ENCODE measurements at regions not wholly inside any gene's neighbourhood (a gene's known extent, or its start where the extent isn't known, plus 50 kb on each side); places are given as distances from the start of the nearest gene placed in this dataset.

DNA sequence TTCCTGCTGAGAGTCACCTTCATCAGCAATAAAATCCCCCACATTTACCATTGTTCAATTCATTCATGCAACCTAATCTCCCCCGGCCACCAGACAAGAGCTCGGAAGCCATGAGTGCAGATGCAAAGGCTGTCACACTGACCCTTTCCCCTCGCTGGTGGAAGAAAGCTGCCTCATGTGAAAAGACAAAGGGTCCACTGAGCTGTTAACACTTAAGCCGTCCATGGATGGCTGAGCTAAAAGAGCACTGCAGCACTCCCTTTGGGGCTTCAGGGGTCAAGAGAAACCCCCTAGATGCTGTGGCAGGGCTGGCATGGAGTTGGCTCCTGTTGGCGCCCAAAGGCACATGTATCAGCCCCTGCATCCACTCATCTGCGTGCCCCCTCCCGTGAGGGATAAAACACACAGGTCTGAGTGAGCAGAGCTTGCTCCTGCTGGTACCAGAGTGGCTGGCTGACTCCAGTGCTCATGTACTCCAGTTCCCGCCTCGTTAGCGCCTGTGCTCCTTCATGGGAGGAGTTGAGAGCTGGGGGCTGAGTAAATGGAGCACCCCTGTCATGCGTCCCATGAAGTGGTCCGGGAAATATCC is 216.5 kb downstream of the PDHA2 start:
- Histone ChIP-seq H3K4me3 (ENCODE audit: low read length in 2 of 2) (no peak overlapping the region), H3K4me2 (ENCODE audit: insufficient read depth, low read length, poor library complexity, severe bottlenecking) (no peak overlapping the region), H2AFZ (ENCODE audit: low read length) (peak overlapping the region; percentile 68), H3K14ac (ENCODE audit: low read length) (no peak overlapping the region), H3K9me3 (replicated peaks in 1 of 2; ENCODE audit: control insufficient read depth in 2 of 2, insufficient read depth in 1 of 2, low read depth in 1 of 2, low read length in 2 of 2) (no peaks in the 10 kb centered on the region), H3K4ac (ENCODE audit: low read length) (no peak overlapping the region), H3K23ac (ENCODE audit: low read depth, low read length, poor library complexity) (no peak overlapping the region), H2BK120ac (ENCODE audit: low read depth, low read length) (no peak overlapping the region), H2BK5ac (ENCODE audit: low read length) (no peak overlapping the region), H3K36me3 (replicated peaks in 1 of 2; ENCODE audit: control insufficient read depth in 2 of 2, insufficient read depth in 2 of 2, low read length in 2 of 2) (no peaks in the 10 kb centered on the region), H3K27me3 (ENCODE audit: control insufficient read depth in 3 of 3, insufficient read depth in 3 of 3, low read depth in 1 of 3, low read length in 3 of 3) (no peaks in the 10 kb centered on the region), H3K18ac (ENCODE audit: low read length) (peak overlapping the region; percentile 76), H3K79me1 (ENCODE audit: low read depth, low read length) (no peaks in the 10 kb centered on the region), H2AK5ac (ENCODE audit: low read depth, low read length) (no peak overlapping the region), H4K91ac (ENCODE audit: low read depth, low read length, poor library complexity) (no peak overlapping the region), H2BK15ac (ENCODE audit: low read length) (no peak overlapping the region), H3K4me1 (ENCODE audit: control insufficient read depth in 2 of 2, insufficient read depth in 1 of 2, low read depth in 1 of 2, low read length in 2 of 2) (peaks cover 3 to 10% of the 10 kb centered on the region in 2 donors), H4K8ac (ENCODE audit: low read depth, low read length) (no peak overlapping the region), H3K9ac (ENCODE audit: low read depth, low read length, poor library complexity) (no peak overlapping the region), H3K27ac (replicated peaks; ENCODE audit: low read length) (peak overlapping the region; percentile 55), H2BK12ac (ENCODE audit: low read length) (no peak overlapping the region)
- WGBS, 2 donors (ENCODE audit: extremely low coverage in 2 of 2, insufficient read length in 2 of 2, insufficient replicate concordance in 1 of 2): no CpG with 5 or more reads among the region's 12 CpGs
- DNase-seq (ENCODE audit: low spot score): peak; percentile 68

DNA sequence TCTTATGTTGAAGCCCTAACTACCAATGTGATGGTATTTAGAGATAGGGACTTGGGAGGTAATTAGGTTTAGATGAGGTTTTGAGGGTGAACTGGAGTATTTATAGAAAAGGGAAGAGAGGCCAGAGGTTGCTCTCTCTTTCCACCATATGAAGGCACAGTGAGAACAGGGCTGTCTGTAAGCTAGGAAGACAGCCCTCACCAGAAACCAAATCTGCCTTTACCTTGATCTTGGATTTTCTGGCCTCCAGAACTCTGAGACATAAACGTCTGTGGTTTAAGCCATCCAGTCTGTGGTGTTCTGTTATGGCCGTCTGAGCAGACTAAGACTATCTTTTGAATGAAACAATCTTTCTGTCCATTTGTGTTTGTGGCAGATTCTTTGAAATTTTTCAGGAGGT is 223.7 kb downstream of the PDHA2 start:
- Histone ChIP-seq H2BK15ac (ENCODE audit: low read length) (no peak overlapping the region), H3K79me1 (ENCODE audit: low read depth, low read length) (no peaks in the 10 kb centered on the region), H2AK5ac (ENCODE audit: low read depth, low read length) (no peak overlapping the region), H2BK12ac (ENCODE audit: low read length) (no peak overlapping the region), H3K4me1 (ENCODE audit: control insufficient read depth in 2 of 2, insufficient read depth in 1 of 2, low read depth in 1 of 2, low read length in 2 of 2) (no peaks in the 10 kb centered on the region), H3K27ac (replicated peaks; ENCODE audit: low read length) (no peak overlapping the region), H3K23ac (ENCODE audit: low read depth, low read length, poor library complexity) (no peak overlapping the region), H3K14ac (ENCODE audit: low read length) (no peak overlapping the region), H3K36me3 (replicated peaks in 1 of 2; ENCODE audit: control insufficient read depth in 2 of 2, insufficient read depth in 2 of 2, low read length in 2 of 2) (no peaks in the 10 kb centered on the region), H2AFZ (ENCODE audit: low read length) (peak overlapping the region; percentile 57), H4K91ac (ENCODE audit: low read depth, low read length, poor library complexity) (no peak overlapping the region), H3K4ac (ENCODE audit: low read length) (no peak overlapping the region), H3K18ac (ENCODE audit: low read length) (no peak overlapping the region), H2BK5ac (ENCODE audit: low read length) (no peak overlapping the region), H3K9ac (ENCODE audit: low read depth, low read length, poor library complexity) (no peak overlapping the region), H2BK120ac (ENCODE audit: low read depth, low read length) (no peak overlapping the region), H4K8ac (ENCODE audit: low read depth, low read length) (no peak overlapping the region), H3K9me3 (replicated peaks in 1 of 2; ENCODE audit: control insufficient read depth in 2 of 2, insufficient read depth in 1 of 2, low read depth in 1 of 2, low read length in 2 of 2) (peaks cover 0 to 2% of the 10 kb centered on the region in 2 donors), H3K4me2 (ENCODE audit: insufficient read depth, low read length, poor library complexity, severe bottlenecking) (no peak overlapping the region), H3K27me3 (ENCODE audit: control insufficient read depth in 3 of 3, insufficient read depth in 3 of 3, low read depth in 1 of 3, low read length in 3 of 3) (no peaks in the 10 kb centered on the region), H3K4me3 (ENCODE audit: low read length in 2 of 2) (no peak overlapping the region)
- DNase-seq (ENCODE audit: low spot score): no peak
- WGBS, 2 donors (ENCODE audit: extremely low coverage in 2 of 2, insufficient read length in 2 of 2, insufficient replicate concordance in 1 of 2): no CpG with 5 or more reads among the region's 2 CpGs

DNA sequence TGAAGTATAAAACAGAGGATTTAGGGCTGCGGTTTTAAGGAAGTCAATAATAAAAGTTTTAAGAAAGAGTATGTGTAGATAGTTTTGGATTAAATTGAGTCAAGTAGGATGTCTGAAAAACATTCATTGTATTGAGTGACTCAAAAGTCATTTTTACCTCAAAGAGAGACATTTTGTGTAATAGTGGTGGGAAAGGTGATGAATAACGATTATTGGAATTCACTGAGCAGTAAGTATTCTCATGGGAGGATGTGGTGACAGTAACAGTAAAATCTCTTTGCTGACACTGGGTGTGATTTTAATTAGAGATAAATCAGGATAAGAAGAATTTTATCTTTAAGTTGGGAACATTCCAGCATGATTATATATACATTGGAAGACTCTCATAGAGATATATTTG is 233.6 kb downstream of the PDHA2 start:
- Histone ChIP-seq H3K27me3 (ENCODE audit: control insufficient read depth in 3 of 3, insufficient read depth in 3 of 3, low read depth in 1 of 3, low read length in 3 of 3) (no peaks in the 10 kb centered on the region), H2BK5ac (ENCODE audit: low read length) (no peak overlapping the region), H3K4me2 (ENCODE audit: insufficient read depth, low read length, poor library complexity, severe bottlenecking) (no peak overlapping the region), H3K9me3 (replicated peaks in 1 of 2; ENCODE audit: control insufficient read depth in 2 of 2, insufficient read depth in 1 of 2, low read depth in 1 of 2, low read length in 2 of 2) (no peaks in the 10 kb centered on the region), H2AFZ (ENCODE audit: low read length) (no peak overlapping the region), H3K4me1 (ENCODE audit: control insufficient read depth in 2 of 2, insufficient read depth in 1 of 2, low read depth in 1 of 2, low read length in 2 of 2) (no peaks in the 10 kb centered on the region), H3K27ac (replicated peaks; ENCODE audit: low read length) (no peak overlapping the region), H3K9ac (ENCODE audit: low read depth, low read length, poor library complexity) (no peak overlapping the region), H3K18ac (ENCODE audit: low read length) (no peak overlapping the region), H2BK15ac (ENCODE audit: low read length) (no peak overlapping the region), H3K14ac (ENCODE audit: low read length) (no peak overlapping the region), H3K4ac (ENCODE audit: low read length) (no peak overlapping the region), H3K36me3 (replicated peaks in 1 of 2; ENCODE audit: control insufficient read depth in 2 of 2, insufficient read depth in 2 of 2, low read length in 2 of 2) (no peaks in the 10 kb centered on the region), H4K8ac (ENCODE audit: low read depth, low read length) (no peak overlapping the region), H3K79me1 (ENCODE audit: low read depth, low read length) (no peaks in the 10 kb centered on the region), H2AK5ac (ENCODE audit: low read depth, low read length) (no peak overlapping the region), H2BK12ac (ENCODE audit: low read length) (no peak overlapping the region), H3K4me3 (ENCODE audit: low read length in 2 of 2) (no peak overlapping the region), H2BK120ac (ENCODE audit: low read depth, low read length) (no peak overlapping the region), H3K23ac (ENCODE audit: low read depth, low read length, poor library complexity) (no peak overlapping the region), H4K91ac (ENCODE audit: low read depth, low read length, poor library complexity) (no peak overlapping the region)
- no peak for DNase-seq (ENCODE audit: low spot score)
- WGBS, 2 donors (ENCODE audit: extremely low coverage in 2 of 2, insufficient read length in 2 of 2, insufficient replicate concordance in 1 of 2): 100% methylated on average over 1 of the region's 2 CpGs

DNA sequence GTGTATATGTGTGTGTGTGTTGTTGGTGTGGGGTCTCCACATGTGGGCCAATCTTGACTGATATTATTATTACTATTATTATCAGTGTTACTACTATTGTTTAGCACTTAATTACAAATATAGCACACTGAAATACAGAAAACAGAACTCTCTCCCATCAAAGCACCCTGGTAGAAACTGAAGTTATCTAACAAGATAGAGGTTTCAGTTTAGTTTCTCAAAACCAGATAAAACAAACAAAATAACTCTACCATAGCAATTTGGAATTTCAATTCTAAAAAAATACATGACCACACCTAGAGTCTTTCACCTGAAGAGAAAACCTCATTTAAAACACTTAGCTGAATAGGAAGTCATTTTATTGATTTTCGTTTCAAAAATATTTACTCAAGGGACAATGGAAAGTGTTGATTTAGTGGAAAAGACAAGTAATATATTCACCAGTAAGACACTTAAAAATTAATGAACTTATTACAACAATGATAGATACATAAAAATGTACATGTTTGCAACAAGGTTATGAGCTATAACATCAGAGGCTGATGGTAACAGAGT is 252.3 kb downstream of the PDHA2 start:
- no peaks in the 10 kb centered on the region for H3K27me3 ChIP-seq (ENCODE audit: control insufficient read depth in 3 of 3, insufficient read depth in 3 of 3, low read depth in 1 of 3, low read length in 3 of 3)
- DNase-seq (ENCODE audit: low spot score): no peak
- H3K23ac ChIP-seq (ENCODE audit: low read depth, low read length, poor library complexity): no peak overlapping the region
- no peak overlapping the region for H3K9ac ChIP-seq (ENCODE audit: low read depth, low read length, poor library complexity)
- no peak overlapping the region for H2AK5ac ChIP-seq (ENCODE audit: low read depth, low read length)
- no peak overlapping the region for H3K4me2 ChIP-seq (ENCODE audit: insufficient read depth, low read length, poor library complexity, severe bottlenecking)
- no peak overlapping the region for H3K4ac ChIP-seq (ENCODE audit: low read length)
- H2BK15ac ChIP-seq (ENCODE audit: low read length): no peak overlapping the region
- no peak overlapping the region for H4K91ac ChIP-seq (ENCODE audit: low read depth, low read length, poor library complexity)
- no peak overlapping the region for H3K27ac ChIP-seq (replicated peaks; ENCODE audit: low read length)
- whole genome bisulfite sequencing, 2 donors (ENCODE audit: extremely low coverage in 2 of 2, insufficient read length in 2 of 2, insufficient replicate concordance in 1 of 2): no CpG with 5 or more reads among the region's 1 CpG
- H3K4me1 ChIP-seq (ENCODE audit: control insufficient read depth in 2 of 2, insufficient read depth in 1 of 2, low read depth in 1 of 2, low read length in 2 of 2): peaks cover 0 to under 1% of the 10 kb centered on the region in 2 donors
- no peak overlapping the region for H2AFZ ChIP-seq (ENCODE audit: low read length)
- H3K79me1 ChIP-seq (ENCODE audit: low read depth, low read length): no peaks in the 10 kb centered on the region
- no peak overlapping the region for H2BK5ac ChIP-seq (ENCODE audit: low read length)
- no peaks in the 10 kb centered on the region for H3K9me3 ChIP-seq (replicated peaks in 1 of 2; ENCODE audit: control insufficient read depth in 2 of 2, insufficient read depth in 1 of 2, low read depth in 1 of 2, low read length in 2 of 2)
- no peak overlapping the region for H2BK120ac ChIP-seq (ENCODE audit: low read depth, low read length)
- no peak overlapping the region for H3K14ac ChIP-seq (ENCODE audit: low read length)
- no peak overlapping the region for H2BK12ac ChIP-seq (ENCODE audit: low read length)
- H3K36me3 ChIP-seq (replicated peaks in 1 of 2; ENCODE audit: control insufficient read depth in 2 of 2, insufficient read depth in 2 of 2, low read length in 2 of 2): no peaks in the 10 kb centered on the region
- no peak overlapping the region for H3K18ac ChIP-seq (ENCODE audit: low read length)
- no peak overlapping the region for H3K4me3 ChIP-seq (ENCODE audit: low read length in 2 of 2)
- no peak overlapping the region for H4K8ac ChIP-seq (ENCODE audit: low read depth, low read length)
